Bronchial epithelial cell (primary cell): ENCODE measurements at regions not wholly inside any gene's neighbourhood (a gene's known extent, or its start where the extent isn't known, plus 50 kb on each side); places are given as distances from the start of the nearest gene placed in this dataset.
"Not testable (repeated sequence)": the region's sequence is repeated elsewhere in the genome, so short reads cannot be mapped to it uniquely, and the experiment has no call there.

ENCODE experiments used
- DNase-seq: peaks from one replicate; pipeline ENCODE4 v3.0.0-alpha.2; 2010; ENCODE audit warnings: low read depth
- FAIRE-seq: peaks from 2 replicates; lab custom pipeline; 2011; peaks lifted over from hg19 to GRCh38; lab: Jason Lieb, UNC
- H3K27me3 ChIP-seq: 2 replicates; pipeline ENCODE4 v1.5.1; 2011; ENCODE audit warnings: low read length; ENCODE audit not compliant: control insufficient read depth, insufficient read depth
- H3K36me3 ChIP-seq: 2 replicates; pipeline ENCODE4 v1.5.1; 2011; ENCODE audit warnings: low read length; ENCODE audit not compliant: control insufficient read depth, insufficient read depth
- H3K4me3 ChIP-seq: 2 replicates; pipeline ENCODE4 v1.5.1; 2011; ENCODE audit warnings: mild to moderate bottlenecking, low read depth, low read length, control low read depth
- TF ChIP-seq, protein P1 (sequence below): IDR thresholded peaks from 2 replicates; pipeline ENCODE4 v1.5.1; 2011; ENCODE audit warnings: mild to moderate bottlenecking, moderate library complexity, low read length, control low read depth, inconsistent platforms; ENCODE audit not compliant: insufficient read depth, severe bottlenecking

DNA sequence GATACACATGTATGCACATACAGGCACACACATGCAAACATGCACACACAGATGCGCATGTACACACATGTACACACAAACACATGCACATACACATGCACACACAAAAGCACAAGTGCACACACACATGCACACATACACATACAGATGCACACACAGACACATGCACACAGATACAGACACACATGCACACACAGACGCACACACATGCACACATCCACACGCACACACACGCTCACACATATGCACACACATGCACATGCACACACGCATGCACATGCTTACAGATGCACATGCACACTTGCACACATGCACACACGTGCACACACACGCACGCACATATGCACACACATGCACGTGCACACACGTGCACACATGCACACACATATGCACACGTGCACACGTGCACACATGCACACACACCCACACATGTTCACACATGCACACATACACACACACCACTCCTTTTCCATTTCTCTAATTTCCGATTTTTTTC lies 283.8 kb upstream of the FRG2C start:
- TF ChIP-seq, protein P1, sequence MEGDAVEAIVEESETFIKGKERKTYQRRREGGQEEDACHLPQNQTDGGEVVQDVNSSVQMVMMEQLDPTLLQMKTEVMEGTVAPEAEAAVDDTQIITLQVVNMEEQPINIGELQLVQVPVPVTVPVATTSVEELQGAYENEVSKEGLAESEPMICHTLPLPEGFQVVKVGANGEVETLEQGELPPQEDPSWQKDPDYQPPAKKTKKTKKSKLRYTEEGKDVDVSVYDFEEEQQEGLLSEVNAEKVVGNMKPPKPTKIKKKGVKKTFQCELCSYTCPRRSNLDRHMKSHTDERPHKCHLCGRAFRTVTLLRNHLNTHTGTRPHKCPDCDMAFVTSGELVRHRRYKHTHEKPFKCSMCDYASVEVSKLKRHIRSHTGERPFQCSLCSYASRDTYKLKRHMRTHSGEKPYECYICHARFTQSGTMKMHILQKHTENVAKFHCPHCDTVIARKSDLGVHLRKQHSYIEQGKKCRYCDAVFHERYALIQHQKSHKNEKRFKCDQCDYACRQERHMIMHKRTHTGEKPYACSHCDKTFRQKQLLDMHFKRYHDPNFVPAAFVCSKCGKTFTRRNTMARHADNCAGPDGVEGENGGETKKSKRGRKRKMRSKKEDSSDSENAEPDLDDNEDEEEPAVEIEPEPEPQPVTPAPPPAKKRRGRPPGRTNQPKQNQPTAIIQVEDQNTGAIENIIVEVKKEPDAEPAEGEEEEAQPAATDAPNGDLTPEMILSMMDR: no peak
- DNase-seq (no peak), FAIRE-seq (no peak)
- no peaks in the 10 kb centered on the region for H3K36me3 ChIP-seq
- H3K27me3 ChIP-seq: no peaks in the 10 kb centered on the region
- H3K4me3 ChIP-seq: no peak overlapping the region

DNA sequence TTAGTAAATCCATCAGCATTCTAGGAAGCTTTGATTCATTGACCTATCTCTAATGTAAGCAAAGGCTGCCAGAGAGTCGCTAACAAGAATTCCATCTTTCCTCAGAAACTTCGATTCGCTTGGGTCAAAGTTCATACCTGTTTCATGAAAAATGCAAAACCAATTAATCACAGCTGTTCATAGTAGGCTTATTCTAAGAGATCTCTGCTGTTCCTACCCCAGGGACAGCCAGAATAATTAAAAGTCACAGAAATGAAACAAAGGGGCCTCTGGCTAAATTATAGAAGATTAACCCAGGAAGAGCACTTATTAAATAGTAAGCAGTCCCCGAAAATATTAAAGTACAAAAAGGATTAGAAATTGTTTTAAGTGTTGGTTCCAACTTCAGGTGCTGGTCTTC lies 280.1 kb upstream of the FRG2C start:
- H3K36me3 ChIP-seq, H3K4me3 ChIP-seq, FAIRE-seq, H3K27me3 ChIP-seq, DNase-seq: not testable (repeated sequence)

DNA sequence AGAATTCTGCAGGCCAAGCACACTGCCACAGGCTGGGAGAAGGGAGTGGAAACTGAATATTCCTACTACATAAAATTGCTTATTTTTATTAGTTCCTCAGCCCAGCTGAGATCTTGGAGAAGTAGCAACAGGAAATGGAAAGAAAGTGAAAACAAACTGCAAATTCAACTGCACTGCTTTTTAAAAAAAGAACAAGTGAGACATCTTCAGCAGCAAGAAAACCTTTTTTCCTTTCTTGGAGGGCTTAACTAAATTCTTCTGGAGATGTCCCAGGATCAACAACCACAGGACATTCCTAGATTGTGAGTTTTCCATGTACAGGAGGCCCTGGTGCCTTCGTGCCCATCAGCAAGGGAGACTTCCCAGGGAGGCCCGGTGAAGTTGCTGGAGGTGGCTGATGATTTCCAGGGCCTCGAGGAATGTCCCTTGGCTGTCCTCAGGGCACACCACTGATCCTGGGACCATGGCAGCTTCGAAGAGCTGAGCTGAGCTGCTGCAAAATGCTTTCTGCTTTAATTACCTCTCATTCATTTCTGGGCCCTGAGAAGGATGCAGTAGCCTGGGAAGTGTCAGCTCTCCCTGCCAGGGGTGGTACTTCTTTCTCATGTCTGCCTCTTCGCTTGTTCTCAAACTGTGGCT lies 275.5 kb upstream of the FRG2C start:
- not testable (repeated sequence) for H3K27me3 ChIP-seq, H3K36me3 ChIP-seq, H3K4me3 ChIP-seq, FAIRE-seq, DNase-seq

DNA sequence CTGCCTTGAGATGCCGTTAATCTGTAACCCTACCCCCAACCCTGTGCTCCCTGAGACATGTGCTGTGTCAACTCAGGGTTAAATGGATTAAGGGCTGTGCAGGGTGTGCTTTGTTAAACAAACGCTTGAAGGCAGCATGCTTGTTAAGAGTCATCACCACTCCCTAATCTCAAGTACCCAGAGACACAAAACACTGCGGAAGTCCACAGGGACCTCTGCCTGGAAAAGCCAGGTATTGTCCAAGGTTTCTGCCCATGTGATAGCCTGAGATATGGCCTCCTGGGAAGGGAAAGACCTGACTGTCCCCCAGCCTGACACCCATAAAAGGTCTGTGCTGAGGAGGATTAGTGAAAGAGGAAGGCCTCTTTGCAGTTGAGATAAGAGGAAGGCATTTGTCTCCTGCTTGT lies 270.8 kb upstream of the FRG2C start:
- DNase-seq, H3K27me3 ChIP-seq, H3K4me3 ChIP-seq, FAIRE-seq, H3K36me3 ChIP-seq: not testable (repeated sequence)

DNA sequence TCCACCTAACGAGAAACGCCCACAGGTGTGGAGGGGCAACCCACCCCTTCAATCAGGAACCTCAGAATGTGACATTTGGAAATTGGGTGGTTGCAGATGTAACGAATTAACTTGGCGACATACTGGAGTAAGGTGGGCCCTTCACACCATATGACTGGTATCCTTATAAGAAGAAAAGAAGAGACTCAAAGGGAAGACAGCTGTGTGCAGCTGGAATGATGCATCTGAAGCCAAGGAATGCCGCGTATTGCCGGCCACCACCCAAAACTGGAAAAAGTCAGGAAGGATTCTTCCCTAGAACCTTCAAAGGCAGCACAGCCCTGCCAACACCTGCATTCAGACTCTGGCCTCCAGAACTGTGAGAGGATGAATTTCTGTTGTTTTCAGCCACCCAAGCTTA lies 270.0 kb upstream of the FRG2C start:
- DNase-seq, H3K36me3 ChIP-seq, FAIRE-seq, H3K27me3 ChIP-seq, H3K4me3 ChIP-seq: not testable (repeated sequence)

DNA sequence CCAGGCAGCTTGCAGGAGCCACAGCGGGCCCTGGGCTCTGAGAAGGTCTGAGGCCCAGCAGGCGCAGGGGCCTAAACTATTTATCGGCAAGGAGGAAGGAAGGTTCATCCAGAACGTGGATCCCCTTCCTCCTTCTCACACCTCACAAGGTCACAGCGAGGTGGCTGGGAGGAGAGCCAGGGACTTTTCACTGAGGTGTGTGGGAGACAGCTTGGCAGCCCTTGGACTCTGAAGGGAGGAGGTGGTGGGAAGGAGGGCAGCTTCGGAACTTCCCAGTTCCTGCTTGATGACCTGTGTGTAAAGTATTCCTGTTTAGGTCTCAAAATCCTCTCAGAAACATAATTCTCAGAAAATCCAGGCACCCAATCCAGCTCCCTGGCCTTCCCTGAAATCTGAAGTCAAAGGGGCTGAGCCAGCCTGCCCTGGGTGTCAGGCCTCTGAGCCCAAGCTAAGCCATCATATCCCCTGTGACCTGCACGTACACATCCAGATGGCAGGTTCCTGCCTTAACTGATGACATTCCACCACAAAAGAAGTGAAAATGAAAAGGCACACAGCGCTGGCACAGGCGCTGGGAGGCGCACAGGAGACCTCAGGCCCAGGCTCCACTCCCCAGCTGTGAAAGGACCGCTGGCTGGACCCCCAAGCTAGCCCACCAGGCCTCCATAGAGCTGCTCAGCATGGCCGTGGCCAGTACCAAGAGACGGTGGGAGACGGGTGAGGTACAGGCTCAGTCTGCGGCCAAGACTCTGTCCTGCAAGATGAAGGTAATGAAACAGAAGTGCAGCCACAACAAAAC lies 269.4 kb upstream of the FRG2C start:
- FAIRE-seq, H3K36me3 ChIP-seq, DNase-seq, H3K27me3 ChIP-seq, H3K4me3 ChIP-seq: not testable (repeated sequence)

DNA sequence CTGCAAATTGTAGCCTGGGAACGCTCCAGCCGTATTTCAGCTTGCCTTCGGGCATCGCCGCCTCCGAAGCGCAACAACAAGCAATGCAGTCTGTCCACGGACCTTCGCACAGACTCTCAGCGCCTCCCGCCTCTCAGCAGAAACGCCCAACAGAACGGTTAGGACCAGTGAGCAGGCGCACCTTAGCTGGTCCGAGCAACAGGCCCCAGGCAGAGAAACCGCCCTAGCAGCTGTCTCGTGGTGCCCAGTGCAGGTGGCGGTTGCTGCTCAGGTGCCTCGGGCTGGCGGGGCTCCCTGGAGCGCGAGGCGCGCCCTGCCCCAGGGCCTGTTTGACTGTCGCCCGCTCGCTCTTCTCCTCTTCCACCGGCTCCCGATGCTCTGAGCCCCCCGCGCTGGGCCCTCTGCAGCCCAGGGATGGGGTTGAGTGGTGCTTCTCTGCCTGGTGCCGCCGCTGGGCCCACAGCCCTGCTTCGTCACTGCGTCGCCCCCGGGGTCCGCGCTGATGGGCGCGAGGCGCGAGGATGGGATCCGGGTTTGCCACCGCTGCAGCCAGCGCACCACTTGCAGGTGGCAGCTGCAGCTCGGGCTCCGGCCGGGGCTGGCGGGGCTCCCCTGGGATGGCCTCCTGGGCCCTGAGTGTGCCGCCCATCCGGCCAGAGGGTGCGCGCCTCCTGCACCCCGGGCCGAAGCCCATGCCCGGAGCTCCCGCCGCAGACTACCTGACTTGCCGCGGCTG lies 268.4 kb upstream of the FRG2C start:
- no peak for FAIRE-seq
- DNase-seq: no peak
- Histone ChIP-seq H3K4me3 (peak overlapping the region; percentile 2), H3K27me3 (no peaks in the 10 kb centered on the region), H3K36me3 (no peaks in the 10 kb centered on the region)
- TF ChIP-seq, protein P1: no peak

DNA sequence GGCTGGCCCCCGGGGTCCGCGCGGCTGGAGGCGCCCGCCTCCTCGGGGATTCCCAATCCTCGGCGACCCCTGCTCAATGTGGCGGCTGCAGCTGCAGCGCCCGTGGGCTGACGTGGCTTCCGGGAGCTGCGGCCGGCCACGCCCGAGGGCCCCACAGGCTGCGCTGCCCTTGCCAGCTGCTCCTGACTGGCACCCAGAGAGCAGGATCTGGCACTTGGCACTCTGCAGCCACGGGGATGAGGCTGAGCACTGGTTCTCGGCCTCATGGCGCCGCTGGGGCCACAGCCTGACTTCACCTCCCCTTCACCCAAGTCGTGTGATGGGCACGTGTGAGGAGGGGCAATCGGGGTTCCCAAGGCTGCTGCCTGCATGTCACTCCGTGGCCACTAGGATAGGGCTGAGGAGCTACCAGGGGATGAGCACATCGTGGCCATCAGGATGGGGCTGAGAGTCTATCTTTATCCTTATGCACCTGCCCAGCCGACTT lies 267.8 kb upstream of the FRG2C start:
- Histone ChIP-seq H3K4me3 (peak overlapping the region; percentile 2), H3K27me3 (no peaks in the 10 kb centered on the region), H3K36me3 (no peaks in the 10 kb centered on the region)
- no peak for DNase-seq
- TF ChIP-seq, protein P1: peak; percentile 2
- no peak for FAIRE-seq

DNA sequence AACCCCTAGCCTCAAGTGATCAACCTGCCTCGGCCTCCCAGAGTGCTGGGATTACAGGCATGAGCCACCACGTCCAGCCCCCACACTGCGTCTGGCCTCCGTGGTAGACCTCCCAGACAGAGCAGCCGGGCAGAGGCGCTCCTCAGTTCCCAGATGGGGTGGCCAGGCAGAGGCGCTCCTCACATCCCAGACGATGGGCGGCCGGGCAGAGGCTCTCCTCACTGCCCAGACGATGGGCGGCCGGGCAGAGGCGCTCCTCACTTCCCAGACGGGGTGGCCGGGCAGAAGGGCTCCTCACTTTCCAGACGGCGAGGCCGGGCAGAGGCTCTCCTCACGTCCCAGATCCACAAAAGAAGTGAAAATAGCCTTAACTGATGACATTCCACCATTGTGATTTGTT lies 266.6 kb upstream of the FRG2C start:
- DNase-seq, H3K4me3 ChIP-seq, H3K36me3 ChIP-seq, FAIRE-seq, H3K27me3 ChIP-seq: not testable (repeated sequence)
